HepG2 (cell line): ENCODE measurements at regions not wholly inside any gene's neighbourhood (a gene's known extent, or its start where the extent isn't known, plus 50 kb on each side); places are given as distances from the start of the nearest gene placed in this dataset.

Experiments
- ATAC-seq: fragments of 200-7000 bp; cut with Tn5 transposase; 3 replicates; pipeline ENCODE4 v1.9.1; 2020; ENCODE audit warnings: mild to moderate bottlenecking, moderate library complexity
- BruUV-seq: library from RNA; stranded (reverse); fragments of 400-500 nt; replicated peaks from 2 replicates; lab custom pipeline; 2021; lab: Mats Ljungman, UMichigan
- CTCF ChIA-PET: fragments of 300-600 bp; formaldehyde crosslinking; extraction: SDS; loops from one replicate; lab custom pipeline; 2021; ENCODE audit warnings: low total read pairs, inconsistent platforms, low intra/inter-chr PET ratio; lab: Yijun Ruan, JAX
- POLR2A ChIA-PET: fragments of 350-600 bp; sonication (Branson Sonifier 250); formaldehyde crosslinking; loops from one replicate; lab custom pipeline; 2020; ENCODE audit warnings: antibody characterized with exemption, inconsistent platforms; lab: Yijun Ruan, JAX
- DNase-seq: peaks from one replicate; pipeline ENCODE4 v3.0.0-alpha.2; 2015; ENCODE audit warnings: low spot score
- FAIRE-seq: peaks from 3 replicates; lab custom pipeline; 2011; peaks lifted over from hg19 to GRCh38; lab: Jason Lieb, UNC
- H2AFZ ChIP-seq: one replicate; pipeline ENCODE4 v1.6.1; 2011; ENCODE audit warnings: low read length, inconsistent platforms
- H3K27ac ChIP-seq: fragments of 300-600 bp; 3 replicates; pipeline ENCODE4 v1.8.0; 2011; ENCODE audit warnings: mixed run types, mild to moderate bottlenecking, mixed read lengths, low read length, inconsistent platforms; ENCODE audit not compliant: insufficient read depth; ENCODE audit errors: extremely low read length
- H3K27me3 ChIP-seq, 2 experiments: fragments of 200-600 bp in 1 of 2; 2 replicates in 1 of 2; 3 replicates in 1 of 2; pipeline versions ENCODE4 v1.6.0 to v1.8.0; 2011; ENCODE audit warnings: low read length in 2 of 2, mild to moderate bottlenecking in 2 of 2, moderate library complexity in 2 of 2, inconsistent platforms in 1 of 2; ENCODE audit not compliant: insufficient read depth in 2 of 2, control insufficient read depth in 1 of 2
- H3K36me3 ChIP-seq, 2 experiments: fragments of 200-600 bp in 1 of 2; replicated peaks in 1 of 2; 2 replicates in 1 of 2; 3 replicates in 1 of 2; pipeline versions ENCODE4 v1.5.1 to v1.8.0; 2011; ENCODE audit warnings: low read length in 2 of 2, inconsistent platforms in 1 of 2; ENCODE audit not compliant: insufficient read depth in 2 of 2, control insufficient read depth in 1 of 2
- H3K4me1 ChIP-seq: 2 replicates; pipeline ENCODE4 v1.5.1; 2012; ENCODE audit warnings: low read length, inconsistent platforms; ENCODE audit not compliant: insufficient read depth
- H3K4me2 ChIP-seq: 2 replicates; pipeline ENCODE4 v1.6.0; 2011; ENCODE audit warnings: low read depth, low read length, inconsistent platforms
- H3K4me3 ChIP-seq, 3 experiments: fragments of 200-600 bp in 1 of 3; sonication (generic), shearing (Covaris generic) in 1 of 3; replicated peaks in 1 of 3; 2 replicates each; pipeline ENCODE4 v1.5.1; 2011 to 2016; ENCODE audit warnings: low read length in 3 of 3, inconsistent platforms in 2 of 3, low read depth in 2 of 3, mild to moderate bottlenecking in 2 of 3, control low read depth in 1 of 3, mixed read lengths in 1 of 3; ENCODE audit not compliant: insufficient read depth in 1 of 3
- H3K79me2 ChIP-seq: one replicate; pipeline ENCODE4 v1.6.1; 2011; ENCODE audit warnings: low read length, inconsistent platforms; ENCODE audit not compliant: insufficient read depth
- H3K9ac ChIP-seq: 2 replicates; pipeline ENCODE4 v1.6.0; 2011; ENCODE audit warnings: mild to moderate bottlenecking, low read depth, low read length, inconsistent platforms; ENCODE audit not compliant: insufficient read depth
- H3K9me3 ChIP-seq: 2 replicates; pipeline ENCODE4 v1.5.1; 2012; ENCODE audit warnings: mild to moderate bottlenecking, low read length
- H4K20me1 ChIP-seq: 2 replicates; pipeline ENCODE4 v1.6.0; 2011; ENCODE audit warnings: inconsistent platforms, mild to moderate bottlenecking, low read length, moderate library complexity; ENCODE audit not compliant: insufficient read depth
- NFIB ChIP-seq: sonication (generic); formaldehyde crosslinking; IDR thresholded peaks from 2 replicates; pipeline ENCODE4 v1.9.0; 2021; ENCODE audit warnings: missing genetic modification reagents, mild to moderate bottlenecking, borderline replicate concordance
- PITX1 ChIP-seq: sonication (generic); formaldehyde crosslinking; IDR thresholded peaks from 2 replicates; pipeline ENCODE4 v1.5.1; 2020; ENCODE audit warnings: mild to moderate bottlenecking, missing genetic modification reagents
- ZBTB3 ChIP-seq: sonication (generic); formaldehyde crosslinking; IDR thresholded peaks from 2 replicates; pipeline ENCODE4 v1.4.0; 2020; ENCODE audit warnings: low read depth, mild to moderate bottlenecking, moderate library complexity, missing genetic modification reagents, borderline replicate concordance
- ZNF296 ChIP-seq: sonication (generic); formaldehyde crosslinking; conservative IDR thresholded peaks from 2 replicates; pipeline ENCODE4 v1.5.0; 2020; ENCODE audit warnings: mild to moderate bottlenecking, missing genetic modification reagents
- ZNF564 ChIP-seq: sonication (generic); formaldehyde crosslinking; IDR thresholded peaks from 2 replicates; pipeline ENCODE4 v1.8.1; 2023; ENCODE audit warnings: mild to moderate bottlenecking, missing genetic modification reagents
- ZNF772 ChIP-seq: sonication (generic); formaldehyde crosslinking; IDR thresholded peaks from 2 replicates; pipeline ENCODE4 v1.5.0; 2020; ENCODE audit warnings: mild to moderate bottlenecking, missing genetic modification reagents
- WGBS: methylation state at CpG from one replicate; pipeline ENCODE4 v1.1.6; 2017; ENCODE audit warnings: low lambda C conversion rate; 5-methylcytosine and 5-hydroxymethylcytosine counted together
- in situ Hi-C: cut with HindIII; loops from 2 replicates; pipeline ENCODE4 v1.10.0; 2017; ENCODE audit warnings: low pct_unique_long_range_greater_than_20kb; ENCODE audit not compliant: extremely low pct_ligation_motif_present
- intact Hi-C: fragments of 100-400 bp; cut with micrococcal nuclease; formaldehyde crosslinking; loops from one replicate; pipeline ENCODE4 v1.10.0; 2022; ENCODE audit not compliant: unreplicated experiment
- TF ChIP-seq, protein P1 (sequence below): sonication (generic); formaldehyde crosslinking; IDR thresholded peaks from 2 replicates; pipeline ENCODE4 v1.4.0; 2020; ENCODE audit warnings: missing genetic modification reagents, borderline replicate concordance

DNA sequence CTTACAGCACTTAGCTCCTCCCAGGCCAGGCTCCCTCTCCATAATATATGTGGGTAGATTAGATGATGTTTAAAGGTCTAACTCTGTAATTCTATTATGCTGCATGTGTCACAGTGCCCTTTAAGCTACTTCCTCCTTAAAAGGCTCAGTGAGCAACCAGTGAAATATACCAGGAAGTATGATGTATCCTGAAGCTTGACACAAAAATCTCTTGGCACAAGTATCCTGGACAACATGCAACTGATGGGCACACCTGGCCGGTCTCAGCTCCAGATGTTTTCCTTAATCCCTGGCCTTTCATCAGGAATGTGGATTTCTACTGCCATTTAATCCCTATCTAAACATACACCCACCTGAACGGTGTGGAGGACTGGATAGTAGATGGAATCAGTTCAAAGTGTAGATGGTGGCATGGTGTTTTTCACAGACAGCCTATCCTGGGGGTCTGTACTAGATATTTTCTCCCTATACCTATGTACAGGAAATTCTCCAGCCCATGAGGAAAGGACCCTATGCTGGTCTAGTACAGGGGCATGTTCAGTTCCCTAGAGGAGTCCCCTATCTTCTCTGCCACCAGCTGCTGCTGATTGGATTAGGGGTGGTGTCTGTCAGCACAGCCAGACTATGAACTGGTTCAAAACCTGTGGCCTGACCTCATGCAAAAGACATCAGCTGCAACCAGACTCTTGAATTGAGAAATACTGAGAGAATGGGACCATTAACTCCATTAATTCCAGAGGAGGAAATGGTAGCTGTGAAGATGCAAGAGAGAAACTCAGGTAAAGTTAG is 59.4 kb upstream of the CITED2 start:
- peak; percentile 11 for DNase-seq
- H3K27me3 ChIP-seq: peaks cover 0 to 1% of the 10 kb centered on the region in 2 experiments; a peak in 1 of 5 replicates
- no peak overlapping the region for H3K9ac ChIP-seq
- no peak for FAIRE-seq
- no peak overlapping the region for H3K4me3 ChIP-seq
- in situ Hi-C loops: no loop called here
- H3K9me3 ChIP-seq: peaks cover 8% of the 10 kb centered on the region; the same call in 1 of the 2 replicates
- peaks cover 20% of the 10 kb centered on the region for H3K4me1 ChIP-seq
- no peaks in the 10 kb centered on the region for H3K36me3 ChIP-seq
- no peaks in the 10 kb centered on the region for H3K79me2 ChIP-seq
- H2AFZ ChIP-seq: no peak overlapping the region
- WGBS: 3% methylated on average over 2 of the region's 2 CpGs
- no peak for TF ChIP-seq ZNF296
- TF ChIP-seq ZNF772 (CRISPR knock-in tag): no peak
- peak; percentile 94 for TF ChIP-seq PITX1
- no peak for TF ChIP-seq NFIB
- intact Hi-C loops: no loop called here
- ChIA-PET POLR2A (no interaction called here), CTCF (no interaction called here)
- no peak overlapping the region for H3K4me2 ChIP-seq
- no TSS peak for BruUV-seq
- no peaks in the 10 kb centered on the region for H4K20me1 ChIP-seq
- peak; percentile 65 for ATAC-seq
- no peak overlapping the region for H3K27ac ChIP-seq

DNA sequence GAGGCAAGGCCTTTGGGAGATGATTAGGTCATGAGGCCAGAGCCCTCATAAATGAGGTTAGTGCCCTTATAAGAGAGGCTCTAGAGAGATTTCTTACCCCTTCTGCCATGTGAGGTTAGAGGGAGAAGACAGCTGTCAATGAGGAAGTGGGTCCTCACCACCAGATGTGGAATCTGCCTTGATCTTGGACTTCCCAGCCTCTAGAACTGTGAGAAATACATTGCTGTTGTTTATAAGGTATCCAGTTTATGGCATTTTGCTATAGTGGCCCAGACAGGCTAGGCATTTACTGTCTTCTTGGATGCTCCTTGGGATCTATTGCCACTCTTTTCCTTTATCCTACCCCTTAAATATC is 57.1 kb upstream of the CITED2 start:
- Histone ChIP-seq H3K4me3 (no peak overlapping the region), H3K4me1 (peaks cover 20% of the 10 kb centered on the region), H3K79me2 (no peaks in the 10 kb centered on the region), H3K4me2 (no peak overlapping the region), H2AFZ (no peak overlapping the region)
- FAIRE-seq: no peak
- in situ Hi-C loops (no loop called here), intact Hi-C loops (no loop called here)
- DNase-seq: no peak
- no peak for ATAC-seq
- CTCF ChIA-PET: no interaction called here
- POLR2A ChIA-PET: no interaction called here
- TF ChIP-seq ZNF564 (CRISPR knock-in tag) (peak; percentile 98), ZBTB3 (CRISPR knock-in tag) (no peak)
- TF ChIP-seq, protein P1, sequence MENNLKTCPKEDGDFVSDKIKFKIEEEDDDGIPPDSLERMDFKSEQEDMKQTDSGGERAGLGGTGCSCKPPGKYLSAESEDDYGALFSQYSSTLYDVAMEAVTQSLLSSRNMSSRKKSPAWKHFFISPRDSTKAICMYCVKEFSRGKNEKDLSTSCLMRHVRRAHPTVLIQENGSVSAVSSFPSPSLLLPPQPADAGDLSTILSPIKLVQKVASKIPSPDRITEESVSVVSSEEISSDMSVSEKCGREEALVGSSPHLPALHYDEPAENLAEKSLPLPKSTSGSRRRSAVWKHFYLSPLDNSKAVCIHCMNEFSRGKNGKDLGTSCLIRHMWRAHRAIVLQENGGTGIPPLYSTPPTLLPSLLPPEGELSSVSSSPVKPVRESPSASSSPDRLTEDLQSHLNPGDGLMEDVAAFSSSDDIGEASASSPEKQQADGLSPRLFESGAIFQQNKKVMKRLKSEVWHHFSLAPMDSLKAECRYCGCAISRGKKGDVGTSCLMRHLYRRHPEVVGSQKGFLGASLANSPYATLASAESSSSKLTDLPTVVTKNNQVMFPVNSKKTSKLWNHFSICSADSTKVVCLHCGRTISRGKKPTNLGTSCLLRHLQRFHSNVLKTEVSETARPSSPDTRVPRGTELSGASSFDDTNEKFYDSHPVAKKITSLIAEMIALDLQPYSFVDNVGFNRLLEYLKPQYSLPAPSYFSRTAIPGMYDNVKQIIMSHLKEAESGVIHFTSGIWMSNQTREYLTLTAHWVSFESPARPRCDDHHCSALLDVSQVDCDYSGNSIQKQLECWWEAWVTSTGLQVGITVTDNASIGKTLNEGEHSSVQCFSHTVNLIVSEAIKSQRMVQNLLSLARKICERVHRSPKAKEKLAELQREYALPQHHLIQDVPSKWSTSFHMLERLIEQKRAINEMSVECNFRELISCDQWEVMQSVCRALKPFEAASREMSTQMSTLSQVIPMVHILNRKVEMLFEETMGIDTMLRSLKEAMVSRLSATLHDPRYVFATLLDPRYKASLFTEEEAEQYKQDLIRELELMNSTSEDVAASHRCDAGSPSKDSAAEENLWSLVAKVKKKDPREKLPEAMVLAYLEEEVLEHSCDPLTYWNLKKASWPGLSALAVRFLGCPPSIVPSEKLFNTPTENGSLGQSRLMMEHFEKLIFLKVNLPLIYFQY (CRISPR knock-in tag): no peak
- TF ChIP-seq, all 625 proteins: peak for 1
- Histone ChIP-seq H3K27me3 (peaks cover 0 to 3% of the 10 kb centered on the region in 2 experiments; a peak in 1 of 5 replicates), H4K20me1 (no peaks in the 10 kb centered on the region), H3K27ac (no peak overlapping the region), H3K9ac (no peak overlapping the region), H3K36me3 (no peaks in the 10 kb centered on the region), H3K9me3 (peaks cover 8% of the 10 kb centered on the region; the same call in 1 of the 2 replicates)
- no TSS peak for BruUV-seq
